Fibroblast of villous mesenchyme (primary cell): ENCODE measurements at regions not wholly inside any gene's neighbourhood (a gene's known extent, or its start where the extent isn't known, plus 50 kb on each side); places are given as distances from the start of the nearest gene placed in this dataset.
"Not testable (repeated sequence)": the region's sequence is repeated elsewhere in the genome, so short reads cannot be mapped to it uniquely, and the experiment has no call there.

ENCODE experiments used
- DNase-seq: peaks from one replicate; pipeline ENCODE4 v3.0.0-alpha.2; 2010; ENCODE audit warnings: low read depth
- H3K4me3 ChIP-seq: 2 replicates; pipeline ENCODE4 v1.5.1; 2011; ENCODE audit warnings: low read depth, mild to moderate bottlenecking, low read length
- CTCF ChIP-seq: IDR thresholded peaks from 2 replicates; pipeline ENCODE4 v1.5.1; 2012; ENCODE audit warnings: low read depth, mild to moderate bottlenecking, low read length; ENCODE audit not compliant: insufficient read depth

- no peak for TF ChIP-seq CTCF
- no peak for DNase-seq
- H3K4me3 ChIP-seq = no peak overlapping the region
These were observed 1484.5 kb upstream of the TENM4 start for GRCh38 chr11:80925321-80925720.

- H3K4me3 ChIP-seq, DNase-seq: not testable (repeated sequence)
These were observed 1480.5 kb upstream of the TENM4 start for GRCh38 chr11:80921310-80921709.

GRCh38 chr11:80916173-80916798 lies 1475.5 kb upstream of the TENM4 start:
- DNase-seq = no peak
- H3K4me3 ChIP-seq = no peak overlapping the region
- no peak for TF ChIP-seq CTCF

- no peak for TF ChIP-seq CTCF
- no peak overlapping the region for H3K4me3 ChIP-seq
- no peak for DNase-seq
These were observed 1473.5 kb upstream of the TENM4 start for GRCh38 chr11:80914311-80914710.

GRCh38 chr11:80911666-80912065 lies 1470.8 kb upstream of the TENM4 start:
- no peak for DNase-seq
- no peak overlapping the region for H3K4me3 ChIP-seq
- no peak for TF ChIP-seq CTCF

- no peak overlapping the region for H3K4me3 ChIP-seq
- TF ChIP-seq CTCF = no peak
- DNase-seq = no peak
These were observed 1459.4 kb upstream of the TENM4 start for GRCh38 chr11:80900265-80900664.

GRCh38 chr11:80899381-80899780 lies 1458.6 kb upstream of the TENM4 start:
- peak; percentile 2 for DNase-seq
- no peak overlapping the region for H3K4me3 ChIP-seq
- no peak for TF ChIP-seq CTCF
